22Rv1 (cell line): ENCODE measurements at regions not wholly inside any gene's neighbourhood (a gene's known extent, or its start where the extent isn't known, plus 50 kb on each side); places are given as distances from the start of the nearest gene placed in this dataset.

Experiments used
- H3K27ac ChIP-seq: fragments of 450-650 bp; 2 replicates; pipeline ENCODE4 v1.5.1; 2017
- ZFX ChIP-seq: fragments of 450-650 bp; IDR thresholded peaks from 2 replicates; pipeline ENCODE4 v1.6.1; 2017; ENCODE audit warnings: antibody characterized with exemption, borderline replicate concordance
- TF ChIP-seq, protein P1 (sequence below): fragments of 450-650 bp; IDR thresholded peaks from 2 replicates; pipeline ENCODE4 v1.5.1; 2017; ENCODE audit warnings: mild to moderate bottlenecking

DNA sequence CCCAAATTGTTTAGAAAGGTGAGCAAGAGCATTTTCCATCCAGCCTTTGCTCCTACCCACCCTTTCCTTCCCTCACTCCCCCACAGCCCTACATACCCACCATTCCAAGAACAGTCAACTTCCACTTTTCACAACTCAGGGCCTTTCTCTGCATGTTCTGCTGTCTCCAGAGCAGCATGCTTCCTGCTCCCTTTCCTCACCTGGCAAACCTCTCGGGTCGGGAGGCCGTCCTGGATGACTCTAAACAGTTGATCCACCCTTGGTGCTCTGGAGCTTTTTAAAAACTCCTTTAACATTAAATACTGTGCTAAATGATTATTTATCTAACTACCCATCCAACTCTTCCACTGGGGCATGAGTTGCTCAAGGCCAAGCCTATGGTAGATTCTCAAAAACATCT lies 200.6 kb downstream of the SETD4 start:
- H3K27ac ChIP-seq: no peak overlapping the region
- TF ChIP-seq, protein P1, sequence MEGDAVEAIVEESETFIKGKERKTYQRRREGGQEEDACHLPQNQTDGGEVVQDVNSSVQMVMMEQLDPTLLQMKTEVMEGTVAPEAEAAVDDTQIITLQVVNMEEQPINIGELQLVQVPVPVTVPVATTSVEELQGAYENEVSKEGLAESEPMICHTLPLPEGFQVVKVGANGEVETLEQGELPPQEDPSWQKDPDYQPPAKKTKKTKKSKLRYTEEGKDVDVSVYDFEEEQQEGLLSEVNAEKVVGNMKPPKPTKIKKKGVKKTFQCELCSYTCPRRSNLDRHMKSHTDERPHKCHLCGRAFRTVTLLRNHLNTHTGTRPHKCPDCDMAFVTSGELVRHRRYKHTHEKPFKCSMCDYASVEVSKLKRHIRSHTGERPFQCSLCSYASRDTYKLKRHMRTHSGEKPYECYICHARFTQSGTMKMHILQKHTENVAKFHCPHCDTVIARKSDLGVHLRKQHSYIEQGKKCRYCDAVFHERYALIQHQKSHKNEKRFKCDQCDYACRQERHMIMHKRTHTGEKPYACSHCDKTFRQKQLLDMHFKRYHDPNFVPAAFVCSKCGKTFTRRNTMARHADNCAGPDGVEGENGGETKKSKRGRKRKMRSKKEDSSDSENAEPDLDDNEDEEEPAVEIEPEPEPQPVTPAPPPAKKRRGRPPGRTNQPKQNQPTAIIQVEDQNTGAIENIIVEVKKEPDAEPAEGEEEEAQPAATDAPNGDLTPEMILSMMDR: no peak
- no peak for TF ChIP-seq ZFX

DNA sequence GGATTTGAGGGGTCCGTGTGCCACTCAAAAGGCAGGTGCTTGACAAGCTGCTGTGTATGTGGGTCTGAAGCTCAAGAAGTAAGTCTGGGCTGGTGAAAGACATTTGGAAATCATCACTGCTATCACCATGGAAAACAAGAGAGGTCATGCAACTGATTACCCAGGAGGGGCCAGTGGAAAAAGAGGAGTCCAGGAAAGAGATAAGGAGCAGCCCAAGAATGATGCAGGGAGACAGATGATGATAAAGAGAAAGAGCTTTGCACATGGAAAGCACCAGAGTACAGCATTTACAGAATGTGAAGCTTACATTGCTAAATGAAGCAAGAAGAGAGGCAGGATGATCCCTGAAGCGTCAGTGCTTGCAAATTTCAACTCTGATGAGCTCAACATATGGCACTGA lies 203.2 kb downstream of the SETD4 start:
- TF ChIP-seq, protein P1: no peak
- TF ChIP-seq ZFX: no peak

DNA sequence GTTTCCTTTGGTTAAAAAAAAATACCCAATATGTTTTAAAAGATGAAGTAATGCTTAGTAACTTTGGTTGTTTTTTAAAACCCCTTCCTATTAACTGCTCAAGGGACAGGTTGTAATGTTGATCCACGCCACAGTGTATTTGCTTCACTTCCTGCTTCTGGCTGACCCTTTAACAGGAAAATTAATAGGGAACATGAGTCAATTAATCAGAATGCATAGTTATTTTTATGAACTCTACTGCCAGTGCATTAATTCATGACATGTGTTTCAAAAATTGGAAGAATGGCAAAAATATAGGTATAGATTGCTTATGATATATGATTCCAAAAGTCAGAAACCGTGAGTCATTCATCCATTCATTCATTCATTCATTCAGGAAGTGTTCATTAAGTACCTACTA lies 204.8 kb downstream of the SETD4 start:
- H3K27ac ChIP-seq: no peak overlapping the region
- no peak for TF ChIP-seq ZFX
- TF ChIP-seq, protein P1: no peak

More for the DNA sequence above, 203.2 kb downstream of the SETD4 start:
- H3K27ac ChIP-seq: no peak overlapping the region

DNA sequence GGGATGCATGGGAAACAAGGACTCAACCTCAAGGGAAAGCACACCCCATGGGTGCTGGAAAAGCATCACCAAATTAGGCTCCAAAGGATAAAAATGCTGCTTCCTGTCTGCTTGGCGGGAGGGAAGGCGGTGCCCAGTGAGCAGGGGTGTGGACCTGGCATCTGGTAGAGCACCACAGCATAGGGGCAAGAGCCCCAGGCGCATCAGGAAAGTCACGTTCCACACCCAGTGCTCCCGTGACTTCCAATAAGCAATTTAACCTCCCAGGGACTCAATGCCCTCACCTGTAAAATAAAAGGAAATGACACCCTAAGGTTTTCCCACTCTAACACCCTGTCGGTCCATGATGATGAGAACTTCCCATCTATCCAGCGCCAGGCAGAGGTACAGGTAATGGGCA lies 206.0 kb downstream of the SETD4 start:
- TF ChIP-seq, protein P1: no peak
- no peak for TF ChIP-seq ZFX
- no peak overlapping the region for H3K27ac ChIP-seq

DNA sequence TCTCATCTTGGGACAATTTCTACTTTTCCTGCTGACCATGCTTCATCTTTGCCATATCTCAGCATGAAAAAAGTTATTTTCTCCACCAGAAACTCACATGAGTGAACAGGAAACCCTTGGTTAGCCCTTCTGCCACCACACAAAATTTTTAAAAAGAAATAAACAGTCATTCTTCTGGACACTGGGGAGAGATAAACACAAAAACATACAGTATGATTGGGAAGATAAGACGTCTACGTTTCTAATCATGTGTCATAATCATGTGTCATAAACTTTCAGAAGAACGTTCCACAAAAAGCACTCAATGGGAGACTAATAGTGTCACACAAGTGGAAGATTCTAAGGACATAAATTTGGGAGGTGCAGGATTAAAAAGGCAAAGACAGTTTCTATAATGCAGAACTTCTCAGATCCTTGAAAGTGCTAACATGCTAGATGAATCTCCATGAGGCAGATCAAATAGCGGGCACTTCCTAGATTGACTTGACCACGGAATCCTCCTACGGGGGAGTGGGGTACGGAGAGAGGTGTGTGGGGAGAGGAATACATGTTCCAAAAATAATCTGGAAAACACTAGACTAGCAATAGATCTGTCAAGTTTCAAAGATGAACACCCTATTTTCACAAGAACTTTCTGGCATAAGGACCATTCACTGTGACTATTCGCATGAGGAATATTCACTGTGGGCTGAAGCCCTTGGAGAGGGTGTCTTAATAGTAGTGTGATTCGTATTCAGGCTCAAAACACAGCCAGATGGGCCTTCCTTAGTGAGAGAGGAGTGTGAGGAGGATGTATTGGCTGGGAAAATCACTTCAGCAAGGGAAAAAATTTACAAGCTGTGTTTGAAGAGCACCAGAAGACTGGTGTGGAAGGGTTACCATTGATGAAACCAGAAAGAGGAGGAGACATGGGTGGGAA lies 206.7 kb downstream of the SETD4 start:
- TF ChIP-seq ZFX: no peak
- TF ChIP-seq, protein P1: no peak

DNA sequence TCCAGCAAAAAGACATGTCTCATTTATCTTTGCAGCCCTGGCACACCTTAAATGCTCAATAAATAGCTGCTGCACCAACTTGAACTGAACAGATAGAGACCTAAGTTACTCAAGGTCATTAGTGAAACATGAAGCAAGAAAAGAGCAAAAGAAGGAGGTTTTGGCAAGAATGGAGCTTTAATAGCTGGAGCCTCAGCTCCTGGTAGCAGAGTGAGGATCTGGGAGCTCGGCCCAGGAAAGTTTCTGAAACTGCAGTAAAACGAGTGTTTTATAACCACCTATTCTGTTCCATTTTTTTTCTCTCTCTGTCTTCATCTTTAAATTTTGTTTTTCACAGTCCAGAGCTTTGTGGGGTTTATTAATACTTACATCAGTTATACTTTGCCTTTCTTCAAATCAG lies 207.5 kb downstream of the SETD4 start:
- H3K27ac ChIP-seq: no peak overlapping the region
- TF ChIP-seq ZFX: no peak
- TF ChIP-seq, protein P1: no peak

More for the DNA sequence above, 206.7 kb downstream of the SETD4 start:
- no peak overlapping the region for H3K27ac ChIP-seq

DNA sequence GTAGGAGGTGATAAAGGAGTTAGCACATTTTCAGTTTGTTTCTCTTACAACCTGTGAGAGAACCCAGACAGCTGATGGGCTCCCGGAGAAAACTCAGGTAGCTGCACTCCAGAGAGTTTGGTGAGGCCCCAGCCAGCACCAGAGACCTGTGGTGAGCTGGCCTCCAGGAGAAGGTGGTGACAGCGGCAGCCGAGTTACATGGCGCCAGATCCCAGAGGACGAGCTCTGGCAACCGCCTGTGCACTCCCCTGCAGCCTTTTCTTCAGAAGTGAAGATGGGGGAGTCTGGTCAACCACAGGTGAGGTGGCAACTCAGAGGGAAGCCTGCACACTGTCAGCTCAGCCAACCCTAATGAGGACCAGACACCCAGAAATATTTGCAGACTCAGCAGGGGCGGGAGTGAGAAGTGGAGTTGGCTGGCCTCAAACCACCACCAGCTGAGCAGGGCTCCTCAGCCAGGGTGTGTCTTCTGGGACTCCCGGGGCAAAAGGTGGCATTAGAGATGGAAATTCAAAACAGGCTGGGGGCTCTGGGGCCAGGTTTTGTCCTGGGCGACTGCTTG lies 209.7 kb downstream of the SETD4 start:
- no peak overlapping the region for H3K27ac ChIP-seq
- no peak for TF ChIP-seq ZFX
- TF ChIP-seq, protein P1: no peak
